GM19395 (cell line): ENCODE measurements at regions not wholly inside any gene's neighbourhood (a gene's known extent, or its start where the extent isn't known, plus 50 kb on each side); places are given as distances from the start of the nearest gene placed in this dataset.

ENCODE experiments used
- ATAC-seq: cut with Tn5 transposase; IDR thresholded peaks from one replicate; pipeline ENCODE4 v1.9.1; 2021; ENCODE audit warnings: mild to moderate bottlenecking, moderate library complexity; ENCODE audit not compliant: unreplicated experiment

GRCh38 chr7:136186281-136186680 is 209.1 kb upstream of the MTPN start:
- no peak for ATAC-seq

DNA sequence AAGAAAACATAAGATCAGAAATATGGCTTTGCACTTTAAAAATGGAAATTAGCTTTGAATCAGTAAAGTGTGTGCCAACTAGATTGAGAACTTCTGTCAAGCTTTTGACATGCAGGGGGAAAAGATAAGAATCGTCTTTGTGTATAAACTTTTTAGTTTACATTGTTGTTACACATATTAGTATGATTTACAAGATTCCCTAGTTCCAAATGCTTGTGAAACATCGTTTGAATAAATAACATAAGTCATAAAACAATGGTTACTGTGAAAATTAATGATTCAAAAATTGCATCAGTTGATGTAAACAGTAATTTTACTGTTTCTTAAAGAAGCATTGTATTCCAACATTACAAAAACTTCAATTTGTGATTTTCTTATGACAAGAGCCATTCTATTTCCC is 207.6 kb upstream of the MTPN start:
- no peak for ATAC-seq

DNA sequence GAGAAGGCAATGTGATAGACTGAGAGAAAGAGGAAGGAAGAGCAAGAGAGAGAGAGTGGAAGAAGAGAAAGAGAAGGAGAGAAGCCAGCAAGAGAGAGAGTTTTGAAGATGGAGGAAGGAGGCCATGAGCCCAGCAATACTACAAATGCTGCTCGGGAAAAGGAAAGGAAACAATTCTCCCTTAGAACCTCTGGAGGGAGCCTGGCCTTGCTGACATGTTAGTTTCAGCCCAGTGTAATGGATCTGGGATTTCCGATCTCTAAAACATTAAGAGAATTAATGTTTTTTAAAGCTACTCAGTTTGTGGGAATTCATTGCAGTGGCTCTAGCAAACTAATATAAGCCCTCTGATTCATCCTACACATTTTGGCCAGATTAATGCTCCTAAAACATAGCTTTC is 206.8 kb upstream of the MTPN start:
- no peak for ATAC-seq

DNA sequence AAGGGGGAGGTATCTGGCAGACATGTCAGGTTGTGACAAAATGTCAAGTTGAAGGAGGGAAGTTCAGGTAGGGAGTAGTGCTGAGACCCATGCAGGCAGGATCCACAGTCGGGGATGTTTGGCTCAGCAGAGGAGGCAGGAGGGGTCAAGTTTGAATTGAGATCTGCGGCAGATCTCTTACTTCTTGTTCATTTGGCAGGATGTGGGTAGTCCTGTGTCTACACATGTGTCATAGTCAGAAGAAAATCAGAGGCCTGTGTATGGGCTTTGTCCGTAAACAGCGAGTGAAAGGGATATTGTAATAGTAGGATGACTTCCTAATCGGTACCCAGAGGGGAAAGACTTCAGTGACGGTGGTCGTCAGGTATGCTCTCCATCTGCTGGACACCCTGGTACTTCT is 203.8 kb upstream of the MTPN start:
- ATAC-seq: no peak

DNA sequence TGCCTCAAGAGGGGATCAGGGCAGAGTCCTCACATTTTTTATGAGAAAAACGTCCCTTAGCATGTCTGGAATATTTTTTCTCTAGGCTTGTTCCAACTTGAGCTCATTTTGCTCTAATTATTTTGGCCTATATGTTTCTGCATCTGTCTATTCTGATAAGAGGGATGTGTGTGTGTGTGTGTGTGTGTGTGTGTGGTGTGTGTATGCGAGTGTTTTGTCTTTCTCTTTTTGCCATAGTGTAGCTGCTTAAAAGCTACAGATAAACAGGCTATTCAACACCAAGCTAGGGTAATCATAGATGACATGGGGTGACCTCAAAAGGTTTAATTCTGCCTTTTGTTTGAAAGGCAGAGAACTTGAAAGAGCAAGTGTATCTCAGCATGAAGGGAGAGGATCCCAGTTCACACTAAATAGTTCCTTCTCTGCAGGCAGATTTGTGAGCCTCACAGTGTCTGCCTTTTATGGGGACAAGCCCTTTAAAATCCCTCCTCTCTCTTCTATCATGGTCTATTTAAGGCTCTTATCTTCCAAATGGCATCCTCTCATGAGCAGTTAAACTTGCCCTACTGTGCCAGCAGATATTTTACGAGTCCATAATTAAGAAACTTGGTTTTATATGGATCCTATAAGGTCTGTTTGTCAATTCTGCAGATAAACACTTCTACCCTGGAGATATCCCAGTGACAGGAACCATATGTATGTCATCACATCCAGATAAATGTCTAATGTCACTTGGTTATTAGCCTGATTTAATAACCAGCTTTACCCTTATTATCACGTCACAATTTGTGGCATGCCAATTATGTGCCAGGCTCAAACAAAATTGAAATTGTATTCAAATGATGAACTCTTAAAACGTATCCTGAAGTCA is 202.9 kb upstream of the MTPN start:
- ATAC-seq: no peak

DNA sequence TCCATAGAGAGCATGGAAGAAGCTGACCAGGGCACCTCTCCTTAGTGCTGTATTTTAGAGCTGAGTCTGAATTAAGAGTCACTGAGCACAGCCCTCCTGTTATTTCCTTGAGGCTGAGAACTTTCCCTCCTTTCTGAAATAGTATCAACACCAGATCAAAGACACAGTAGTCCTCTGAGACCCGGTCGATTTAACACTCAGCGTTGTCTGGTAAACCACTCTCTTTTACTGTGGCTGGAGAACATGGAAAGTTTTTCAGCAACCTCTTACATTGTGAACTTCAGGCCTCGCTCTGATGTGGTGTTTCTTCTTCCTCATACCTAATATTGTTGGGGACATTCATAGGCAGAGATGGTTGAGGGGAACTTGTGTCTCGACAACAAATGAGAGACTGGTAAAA is 202.0 kb upstream of the MTPN start:
- ATAC-seq: no peak

DNA sequence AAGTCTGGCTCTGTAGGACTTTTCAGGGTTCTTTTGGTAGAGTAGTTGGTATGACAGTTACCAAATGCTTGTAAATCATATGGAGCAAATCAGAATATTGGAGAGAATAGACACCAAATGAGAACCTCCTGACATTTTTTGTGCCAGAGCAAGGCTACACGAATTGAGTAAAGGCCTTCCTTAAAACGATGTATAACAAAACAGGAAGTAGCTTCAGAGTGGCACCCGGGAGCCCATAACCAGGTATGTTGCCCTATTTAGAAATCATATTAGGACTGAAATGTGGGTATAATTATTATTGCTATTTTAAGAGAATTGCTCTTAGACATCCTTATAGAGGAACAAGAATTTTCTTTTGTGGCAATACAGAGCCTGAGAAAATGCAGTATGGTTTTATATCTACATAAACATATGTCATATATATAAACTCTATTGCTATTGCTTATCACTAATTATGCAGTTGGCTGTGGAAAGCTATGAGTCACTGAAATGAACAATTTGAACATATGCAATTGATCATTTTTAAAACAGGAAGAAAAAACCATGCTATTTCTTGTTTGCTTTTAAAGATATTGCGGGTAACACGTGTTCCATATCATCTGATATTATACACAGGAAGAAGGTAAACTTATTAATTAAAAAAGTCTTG is 197.4 kb upstream of the MTPN start:
- no peak for ATAC-seq

DNA sequence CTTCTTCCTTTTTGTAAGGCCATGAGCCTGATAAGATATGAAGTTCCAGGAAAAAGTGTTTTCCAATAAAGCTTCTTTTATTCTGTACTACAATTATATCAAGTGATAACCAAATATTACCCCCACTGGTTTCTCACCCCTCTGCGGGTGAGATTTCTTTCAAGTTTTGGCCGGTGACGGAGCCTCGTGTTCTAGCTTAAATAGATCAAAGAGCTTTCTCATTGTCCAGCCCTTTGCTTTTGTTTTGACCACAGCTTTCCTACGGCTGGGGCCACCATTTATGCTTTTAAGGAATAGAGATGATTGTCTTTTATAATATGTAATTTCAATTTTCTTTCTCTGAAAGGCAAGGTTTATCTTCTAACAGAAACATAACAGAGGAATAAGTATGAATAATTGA is 196.7 kb upstream of the MTPN start:
- no peak for ATAC-seq

GRCh38 chr7:136171233-136171632 is 194.1 kb upstream of the MTPN start:
- ATAC-seq: no peak

DNA sequence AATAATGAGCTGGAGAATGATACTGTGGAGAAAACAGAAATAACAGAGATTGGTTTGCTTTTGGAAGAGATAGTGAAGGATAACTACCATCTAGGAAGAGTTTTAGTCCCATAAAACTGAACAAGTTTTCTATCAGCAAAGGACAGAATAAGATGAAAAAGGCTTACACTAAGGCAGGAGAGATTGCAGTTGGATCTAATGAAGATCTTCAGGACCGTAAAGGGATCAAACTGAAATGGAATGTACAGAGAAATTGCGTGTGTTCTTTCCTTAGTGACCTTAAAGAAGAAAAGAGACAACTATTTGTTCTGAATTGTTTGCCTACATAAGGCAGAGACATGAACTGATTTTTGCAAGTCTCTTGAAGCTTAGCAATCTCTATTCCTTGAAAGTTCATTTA is 191.7 kb upstream of the MTPN start:
- no peak for ATAC-seq

- ATAC-seq: no peak
These were observed 190.8 kb upstream of the MTPN start for GRCh38 chr7:136167991-136168390.

DNA sequence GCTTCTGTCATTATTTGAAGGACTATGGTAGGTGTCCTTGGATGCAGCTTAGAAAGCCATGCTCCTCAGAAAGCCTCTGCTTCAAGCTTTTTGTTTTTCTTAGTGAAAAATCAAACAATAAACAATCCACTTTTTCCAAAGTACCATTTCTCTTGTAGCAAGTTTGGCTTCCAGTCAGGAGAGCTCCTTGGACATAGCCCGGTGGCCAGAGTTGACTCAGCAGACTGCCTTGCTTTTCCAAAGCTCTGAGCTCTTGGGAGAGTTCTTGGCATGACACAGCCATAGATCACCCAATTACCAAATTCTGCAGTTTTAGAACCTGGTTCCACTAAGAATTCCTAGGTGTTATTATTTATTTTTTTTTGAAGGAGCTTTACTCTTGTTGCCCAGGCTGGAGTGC is 189.4 kb upstream of the MTPN start:
- ATAC-seq: no peak

DNA sequence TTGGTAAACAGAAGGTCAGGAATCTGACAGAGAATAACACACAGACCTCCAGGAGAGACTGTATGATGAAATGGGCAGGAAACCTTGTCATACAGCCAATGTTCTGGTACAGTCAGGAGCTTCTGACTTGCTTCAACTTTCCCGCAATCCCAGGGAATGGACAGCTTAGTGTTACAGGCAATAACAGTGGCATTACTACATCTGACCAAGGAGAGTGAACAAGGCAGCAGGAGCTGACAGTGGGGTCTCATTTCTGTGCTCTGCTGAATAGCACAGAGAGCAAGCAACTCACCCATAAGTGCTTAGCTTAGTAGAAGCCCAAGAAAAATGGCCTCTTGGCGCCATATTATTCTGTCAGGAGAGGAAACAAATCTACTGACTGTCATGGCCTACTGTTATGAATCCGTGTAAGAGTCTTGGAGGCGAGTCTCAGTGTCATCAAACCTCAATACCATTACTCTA is 186.2 kb upstream of the MTPN start:
- no peak for ATAC-seq

DNA sequence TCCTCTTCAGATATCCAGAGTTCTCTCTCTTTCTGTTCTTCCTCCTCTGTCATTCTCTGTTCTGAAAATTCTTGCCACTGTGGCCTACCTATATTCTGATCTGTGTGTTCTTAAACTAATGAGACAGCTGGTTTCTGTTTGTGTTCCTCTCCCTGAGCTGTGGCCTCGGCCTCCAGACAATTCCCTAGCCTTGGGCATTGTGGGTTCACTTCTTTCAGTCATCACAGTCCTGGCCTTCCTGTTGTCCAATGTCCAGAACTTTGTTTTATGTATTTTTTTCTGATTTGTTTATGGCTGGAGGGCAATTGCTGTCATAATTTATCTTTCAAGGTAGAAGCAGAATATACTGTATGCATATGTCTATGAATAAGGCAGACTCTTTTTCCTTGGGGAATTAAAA is 173.2 kb upstream of the MTPN start:
- ATAC-seq: no peak

- ATAC-seq: no peak
These were observed 171.8 kb upstream of the MTPN start for GRCh38 chr7:136148920-136149319.

DNA sequence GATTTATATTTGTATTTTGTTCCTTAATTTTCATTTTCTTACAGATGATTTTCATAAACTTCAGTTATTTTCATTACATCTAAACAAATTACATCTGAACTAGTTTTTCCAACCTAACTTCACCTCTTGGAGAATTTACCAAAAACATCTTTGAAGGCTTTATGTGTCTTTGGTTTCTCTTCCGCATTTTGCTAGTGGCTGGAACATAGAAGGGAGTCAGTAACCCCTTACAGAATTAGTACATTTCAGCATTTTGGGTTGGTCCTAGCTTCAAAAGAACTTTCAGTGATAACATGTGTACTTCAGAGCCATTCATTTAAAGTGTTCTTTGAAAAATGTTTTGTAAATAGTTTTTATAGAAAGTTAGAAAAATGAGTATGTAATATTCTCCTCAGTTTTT is 169.8 kb upstream of the MTPN start:
- ATAC-seq: no peak

DNA sequence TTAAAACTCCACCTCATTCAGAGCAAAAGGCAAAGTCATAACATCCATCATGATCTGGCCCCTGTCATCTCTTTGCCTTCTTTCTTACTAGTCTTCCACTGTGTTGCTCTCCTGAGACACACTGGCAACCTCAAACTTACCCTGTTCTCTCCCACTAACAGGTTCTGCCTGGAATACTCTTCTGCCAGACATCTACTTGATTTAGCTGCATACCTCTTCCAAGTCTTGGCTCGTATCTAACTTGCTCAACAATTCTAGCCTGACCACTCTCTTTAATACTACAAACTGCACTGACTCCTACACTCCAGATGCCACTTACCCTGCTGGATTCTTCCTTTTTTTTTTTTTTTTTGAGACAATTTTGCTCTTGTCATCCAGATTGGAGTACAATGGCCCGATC is 167.0 kb upstream of the MTPN start:
- ATAC-seq: no peak

GRCh38 chr7:136143271-136143670 is 166.1 kb upstream of the MTPN start:
- ATAC-seq: no peak

GRCh38 chr7:136142583-136142982 is 165.4 kb upstream of the MTPN start:
- ATAC-seq: no peak

GRCh38 chr7:136140469-136140868 is 163.3 kb upstream of the MTPN start:
- no peak for ATAC-seq

DNA sequence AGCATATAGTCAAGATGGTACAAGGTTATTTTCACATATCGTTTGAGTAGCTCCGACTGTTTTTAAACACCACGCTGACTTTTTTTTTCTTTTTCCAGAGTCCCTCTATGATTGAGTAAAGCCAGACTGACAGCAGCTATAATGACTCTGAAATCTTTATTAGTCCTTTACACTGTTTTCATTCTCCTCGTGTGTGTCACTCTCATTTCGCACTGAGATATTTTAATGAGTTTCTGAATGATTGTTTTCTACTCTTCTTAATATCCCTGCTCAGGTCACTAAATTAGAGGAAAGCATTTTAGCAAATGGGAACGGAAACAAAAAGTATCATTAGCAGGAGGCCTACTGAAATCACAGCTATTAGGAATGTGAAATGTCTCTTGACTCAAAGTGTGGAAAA is 162.3 kb upstream of the MTPN start:
- ATAC-seq: no peak

DNA sequence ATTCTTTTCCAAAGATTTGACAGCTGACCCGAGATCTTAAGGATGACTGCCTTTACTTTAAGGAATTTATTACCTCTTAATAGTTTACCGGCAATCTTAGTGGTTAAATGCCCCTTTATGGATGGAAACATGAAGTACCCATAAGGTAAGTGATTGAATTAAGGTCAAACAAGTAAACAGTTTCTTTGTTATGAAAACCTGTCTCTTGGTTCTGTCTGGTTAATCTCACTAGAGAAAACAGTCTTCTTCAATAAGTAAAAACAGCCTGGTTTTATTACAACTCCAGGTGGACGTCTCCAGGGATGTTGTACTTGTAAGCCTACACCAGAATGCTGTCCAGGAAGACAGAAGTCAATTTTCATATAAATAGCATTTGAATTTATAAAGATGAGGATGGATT is 161.8 kb upstream of the MTPN start:
- ATAC-seq: no peak
